HFFc6 (cell line): ENCODE measurements at regions not wholly inside any gene's neighbourhood (a gene's known extent, or its start where the extent isn't known, plus 50 kb on each side); places are given as distances from the start of the nearest gene placed in this dataset.
"Not testable (repeated sequence)": the region's sequence is repeated elsewhere in the genome, so short reads cannot be mapped to it uniquely, and the experiment has no call there.

ENCODE experiments used
- DNase-seq: peaks from one replicate; pipeline ENCODE4 v3.0.0-alpha.2; 2018
- H3K27ac Mint-ChIP-seq: 2 replicates; pipeline ENCODE4 v1.8.0; 2020; ENCODE audit warnings: mild to moderate bottlenecking, mixed read lengths
- H3K27me3 Mint-ChIP-seq: 2 replicates; pipeline ENCODE4 v1.8.0; 2021; ENCODE audit warnings: mild to moderate bottlenecking, moderate library complexity, mixed read lengths; ENCODE audit not compliant: insufficient read depth
- H3K36me3 Mint-ChIP-seq: 2 replicates; pipeline ENCODE4 v1.8.0; 2021; ENCODE audit warnings: low read depth, mixed read lengths
- H3K4me1 Mint-ChIP-seq: 2 replicates; pipeline ENCODE4 v1.8.0; 2020; ENCODE audit warnings: low read depth, mixed read lengths
- H3K4me3 Mint-ChIP-seq: 2 replicates; pipeline ENCODE4 v1.8.0; 2020; ENCODE audit warnings: mild to moderate bottlenecking, moderate library complexity, mixed read lengths
- H3K9me3 Mint-ChIP-seq: 2 replicates; pipeline ENCODE4 v1.8.0; 2020; ENCODE audit warnings: mild to moderate bottlenecking, mixed read lengths
- TF ChIP-seq, protein P1 (sequence below): fragments of 200-600 bp; sonication (generic); IDR thresholded peaks from 2 replicates; pipeline ENCODE4 v1.5.0; 2021; ENCODE audit warnings: antibody characterized with exemption, mild to moderate bottlenecking

DNA sequence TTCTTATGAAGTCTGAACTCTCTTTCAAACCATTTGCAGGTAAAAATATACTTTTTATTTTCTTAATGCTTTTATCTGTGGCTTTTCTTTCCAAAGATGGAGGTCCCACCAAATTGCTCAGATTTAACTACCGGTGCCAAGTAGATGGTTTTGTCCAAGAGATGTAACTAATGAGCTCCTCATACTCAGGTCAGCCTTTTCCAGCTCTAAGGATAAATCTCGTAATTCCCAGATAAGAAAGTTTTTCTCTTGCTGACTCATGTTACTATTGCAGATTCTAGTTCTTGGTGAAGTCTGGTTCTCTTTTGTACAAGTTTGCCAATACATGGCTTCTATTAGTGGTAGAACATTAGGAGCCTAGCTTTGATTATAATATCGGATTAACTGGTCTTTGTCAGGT is 550.8 kb upstream of the ZNF804A start:
- no peak overlapping the region for H3K4me3 Mint-ChIP-seq
- DNase-seq: no peak
- H3K27ac Mint-ChIP-seq: no peak overlapping the region

GRCh38 chr2:184049566-184049965 is 548.8 kb upstream of the ZNF804A start:
- TF ChIP-seq, protein P1, sequence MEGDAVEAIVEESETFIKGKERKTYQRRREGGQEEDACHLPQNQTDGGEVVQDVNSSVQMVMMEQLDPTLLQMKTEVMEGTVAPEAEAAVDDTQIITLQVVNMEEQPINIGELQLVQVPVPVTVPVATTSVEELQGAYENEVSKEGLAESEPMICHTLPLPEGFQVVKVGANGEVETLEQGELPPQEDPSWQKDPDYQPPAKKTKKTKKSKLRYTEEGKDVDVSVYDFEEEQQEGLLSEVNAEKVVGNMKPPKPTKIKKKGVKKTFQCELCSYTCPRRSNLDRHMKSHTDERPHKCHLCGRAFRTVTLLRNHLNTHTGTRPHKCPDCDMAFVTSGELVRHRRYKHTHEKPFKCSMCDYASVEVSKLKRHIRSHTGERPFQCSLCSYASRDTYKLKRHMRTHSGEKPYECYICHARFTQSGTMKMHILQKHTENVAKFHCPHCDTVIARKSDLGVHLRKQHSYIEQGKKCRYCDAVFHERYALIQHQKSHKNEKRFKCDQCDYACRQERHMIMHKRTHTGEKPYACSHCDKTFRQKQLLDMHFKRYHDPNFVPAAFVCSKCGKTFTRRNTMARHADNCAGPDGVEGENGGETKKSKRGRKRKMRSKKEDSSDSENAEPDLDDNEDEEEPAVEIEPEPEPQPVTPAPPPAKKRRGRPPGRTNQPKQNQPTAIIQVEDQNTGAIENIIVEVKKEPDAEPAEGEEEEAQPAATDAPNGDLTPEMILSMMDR: no peak
- Mint-ChIP-seq H3K27me3 (peaks cover 2% of the 10 kb centered on the region; the same call in 1 of the 2 replicates), H3K36me3 (no peaks in the 10 kb centered on the region), H3K27ac (no peak overlapping the region), H3K4me1 (no peaks in the 10 kb centered on the region), H3K4me3 (no peak overlapping the region), H3K9me3 (peaks cover 23% of the 10 kb centered on the region)
- DNase-seq: no peak

More for the DNA sequence above, 550.8 kb upstream of the ZNF804A start:
- Mint-ChIP-seq H3K4me1 (no peaks in the 10 kb centered on the region), H3K36me3 (no peaks in the 10 kb centered on the region), H3K27me3 (peaks cover 2% of the 10 kb centered on the region; the same call in 1 of the 2 replicates), H3K9me3 (peaks cover 26% of the 10 kb centered on the region)
- TF ChIP-seq, protein P1: no peak

DNA sequence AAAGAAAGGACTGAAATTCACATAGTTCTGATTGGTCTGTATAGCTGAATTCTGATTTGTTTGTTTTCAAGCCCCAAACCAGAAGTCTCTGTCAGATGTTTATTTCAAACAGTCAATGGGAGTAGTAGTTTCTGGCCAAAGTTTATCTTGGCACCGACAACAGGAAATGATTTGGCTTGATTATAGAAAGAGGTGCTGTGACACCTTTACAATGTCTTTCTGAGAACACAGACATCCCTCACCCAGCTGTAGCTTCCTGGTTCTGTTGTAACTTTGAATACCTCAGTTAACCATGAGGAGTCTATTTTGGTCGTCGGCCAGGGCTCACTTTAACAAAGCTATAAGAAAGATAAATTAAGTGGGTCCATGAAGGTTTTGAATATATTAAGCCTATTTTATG is 545.0 kb upstream of the ZNF804A start:
- H3K27me3 Mint-ChIP-seq: peaks cover 2% of the 10 kb centered on the region; the same call in 1 of the 2 replicates
- no peak for DNase-seq
- H3K9me3 Mint-ChIP-seq: peaks cover 28% of the 10 kb centered on the region
- no peaks in the 10 kb centered on the region for H3K36me3 Mint-ChIP-seq
- TF ChIP-seq, protein P1: no peak
- H3K27ac Mint-ChIP-seq: no peak overlapping the region
- no peak overlapping the region for H3K4me3 Mint-ChIP-seq
- no peaks in the 10 kb centered on the region for H3K4me1 Mint-ChIP-seq

GRCh38 chr2:184054419-184054818 is 543.9 kb upstream of the ZNF804A start:
- not testable (repeated sequence) for DNase-seq, H3K4me1 Mint-ChIP-seq, H3K4me3 Mint-ChIP-seq, H3K36me3 Mint-ChIP-seq, H3K27ac Mint-ChIP-seq, H3K27me3 Mint-ChIP-seq
- peaks cover 30% of the 10 kb centered on the region for H3K9me3 Mint-ChIP-seq

DNA sequence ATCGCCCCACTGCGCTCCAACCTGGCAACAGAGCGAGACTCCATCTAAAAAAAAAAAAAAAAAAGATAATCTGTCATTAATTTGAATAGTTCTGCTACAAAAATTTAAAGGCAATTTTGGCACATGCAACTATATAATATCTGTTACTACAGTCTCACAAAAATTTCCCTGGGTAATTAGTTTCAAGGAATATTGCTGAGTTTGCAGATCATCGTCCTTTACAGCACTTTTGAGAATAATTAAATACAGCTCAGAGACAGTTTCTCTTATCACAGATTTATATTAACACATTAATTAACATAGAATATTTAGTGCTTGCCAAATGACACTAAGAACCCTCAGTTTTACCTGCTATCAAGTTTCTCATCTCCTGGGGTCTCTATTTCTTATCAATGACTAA is 540.4 kb upstream of the ZNF804A start:
- Mint-ChIP-seq H3K4me3 (no peak overlapping the region), H3K27ac (no peak overlapping the region), H3K27me3 (no peaks in the 10 kb centered on the region), H3K36me3 (no peaks in the 10 kb centered on the region), H3K9me3 (peaks cover 42% of the 10 kb centered on the region), H3K4me1 (no peaks in the 10 kb centered on the region)
- DNase-seq: no peak
- TF ChIP-seq, protein P1: no peak

DNA sequence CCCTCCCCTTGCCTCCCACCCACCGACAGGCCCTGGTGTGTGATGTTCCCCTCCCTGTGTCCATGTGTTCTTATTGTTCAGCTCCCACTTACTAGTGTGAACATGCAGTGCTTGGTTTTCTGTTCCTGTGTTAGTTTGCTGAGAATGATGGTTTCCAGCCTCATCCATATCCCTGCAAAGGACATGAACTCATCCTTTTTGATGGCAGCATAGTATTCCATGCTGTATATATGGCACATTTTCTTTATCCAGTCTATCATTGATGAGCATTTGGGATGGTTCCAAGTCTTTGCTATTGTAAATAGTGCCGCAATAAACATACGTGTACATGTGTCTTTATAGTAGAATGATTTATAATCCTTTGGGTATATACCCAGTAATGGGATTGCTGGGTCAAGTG is 538.1 kb upstream of the ZNF804A start:
- not testable (repeated sequence) for H3K4me1 Mint-ChIP-seq, H3K27ac Mint-ChIP-seq, H3K36me3 Mint-ChIP-seq, DNase-seq, H3K4me3 Mint-ChIP-seq, H3K27me3 Mint-ChIP-seq
- peaks cover 49% of the 10 kb centered on the region for H3K9me3 Mint-ChIP-seq

DNA sequence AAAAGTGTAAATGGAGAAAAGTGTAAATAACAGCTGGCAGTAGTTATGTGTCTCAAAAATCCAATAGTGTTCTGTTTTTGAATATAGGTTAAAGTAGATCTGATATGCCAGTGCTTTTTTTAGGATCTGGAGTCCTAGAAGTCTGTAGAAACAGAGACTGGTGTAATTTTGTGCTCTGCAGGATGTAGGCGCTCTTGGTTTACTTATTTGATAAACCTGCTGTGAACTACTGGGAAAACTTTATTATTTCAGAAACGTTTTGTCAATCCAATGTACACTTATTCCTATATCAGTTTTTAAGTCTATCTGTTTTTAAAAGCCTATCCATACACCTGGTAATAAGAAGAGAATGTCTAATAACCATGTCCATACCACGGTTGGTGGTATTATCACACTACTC is 530.8 kb upstream of the ZNF804A start:
- H3K36me3 Mint-ChIP-seq: no peaks in the 10 kb centered on the region
- H3K27me3 Mint-ChIP-seq: no peaks in the 10 kb centered on the region
- TF ChIP-seq, protein P1: no peak
- peaks cover 32% of the 10 kb centered on the region for H3K9me3 Mint-ChIP-seq
- H3K27ac Mint-ChIP-seq: no peak overlapping the region
- no peak for DNase-seq
- H3K4me1 Mint-ChIP-seq: no peaks in the 10 kb centered on the region
- H3K4me3 Mint-ChIP-seq: no peak overlapping the region
